Keratinocyte (primary cell): ENCODE measurements at regions not wholly inside any gene's neighbourhood (a gene's known extent, or its start where the extent isn't known, plus 50 kb on each side); places are given as distances from the start of the nearest gene placed in this dataset.

Source experiments
- DNase-seq: peaks from one replicate; pipeline ENCODE4 v3.0.0-alpha.2; 2011; ENCODE audit warnings: low read depth, missing footprints, low spot score
- FAIRE-seq: peaks from 2 replicates; lab custom pipeline; 2011; peaks lifted over from hg19 to GRCh38; lab: Jason Lieb, UNC
- H2AFZ ChIP-seq: 2 replicates; pipeline ENCODE4 v1.6.0; 2012; ENCODE audit warnings: low read length, control low read depth, inconsistent platforms; ENCODE audit not compliant: control insufficient read depth
- H3K27ac ChIP-seq: 2 replicates; pipeline ENCODE4 v1.5.1; 2011; ENCODE audit warnings: low read length; ENCODE audit not compliant: control insufficient read depth, insufficient read depth
- H3K27me3 ChIP-seq: 3 replicates; pipeline ENCODE4 v1.6.0; 2011; ENCODE audit warnings: low read length; ENCODE audit not compliant: control insufficient read depth, insufficient read depth; ENCODE audit errors: extremely low read depth
- H3K36me3 ChIP-seq, 2 experiments: 2 replicates in 1 of 2; 3 replicates in 1 of 2; pipeline ENCODE4 v1.5.1; 2011; ENCODE audit warnings: low read length in 2 of 2, mild to moderate bottlenecking in 1 of 2; ENCODE audit not compliant: control insufficient read depth in 2 of 2, insufficient read depth in 2 of 2; ENCODE audit errors: extremely low read depth in 1 of 2
- H3K4me1 ChIP-seq: 3 replicates; pipeline ENCODE4 v1.5.1; 2011; ENCODE audit warnings: low read length; ENCODE audit not compliant: control insufficient read depth, insufficient read depth; ENCODE audit errors: extremely low read depth
- H3K4me2 ChIP-seq: 3 replicates; pipeline ENCODE4 v1.6.0; 2011; ENCODE audit warnings: low read depth, low read length; ENCODE audit not compliant: control insufficient read depth, insufficient read depth; ENCODE audit errors: extremely low read depth
- H3K4me3 ChIP-seq, 3 experiments: fragments of 200-600 bp in 1 of 3; sonication (generic) in 1 of 3; 2 replicates in 2 of 3; 3 replicates in 1 of 3; pipeline ENCODE4 v1.5.1; 2011 to 2016; ENCODE audit warnings: low read length in 3 of 3, mild to moderate bottlenecking in 3 of 3, control low read depth in 2 of 3, inconsistent platforms in 1 of 3, low read depth in 1 of 3, mixed read lengths in 1 of 3, mixed run types in 1 of 3, moderate library complexity in 1 of 3; ENCODE audit not compliant: control insufficient read depth in 2 of 3, insufficient read depth in 2 of 3; ENCODE audit errors: extremely low read depth in 1 of 3
- H3K79me2 ChIP-seq: 2 replicates; pipeline ENCODE4 v1.6.0; 2012; ENCODE audit warnings: low read length; ENCODE audit not compliant: control insufficient read depth, insufficient read depth
- H3K9ac ChIP-seq: 3 replicates; pipeline ENCODE4 v1.6.0; 2011; ENCODE audit warnings: low read length; ENCODE audit not compliant: control insufficient read depth, insufficient read depth; ENCODE audit errors: extremely low read depth
- H3K9me1 ChIP-seq: 3 replicates; pipeline ENCODE4 v1.6.0; 2011; ENCODE audit warnings: low read length; ENCODE audit not compliant: control insufficient read depth, insufficient read depth; ENCODE audit errors: extremely low read depth
- H3K9me3 ChIP-seq: 2 replicates; pipeline ENCODE4 v1.5.1; 2012; ENCODE audit warnings: low read depth, low read length; ENCODE audit not compliant: control insufficient read depth
- H4K20me1 ChIP-seq: 3 replicates; pipeline ENCODE4 v1.6.0; 2011; ENCODE audit warnings: low read length; ENCODE audit not compliant: control insufficient read depth, insufficient read depth; ENCODE audit errors: extremely low read depth
- CTCF ChIP-seq, 3 experiments: IDR thresholded peaks in 1 of 3; conservative IDR thresholded peaks in 1 of 3; optimal IDR thresholded peaks in 1 of 3; 2 replicates in 2 of 3; 3 replicates in 1 of 3; pipeline versions ENCODE3 to v1.5.1; 2011; ENCODE audit warnings: low read length in 3 of 3, mild to moderate bottlenecking in 3 of 3, moderate library complexity in 2 of 3, control low read depth in 1 of 3, inconsistent platforms in 1 of 3; ENCODE audit not compliant: insufficient read depth in 2 of 3; ENCODE audit errors: extremely low read depth in 1 of 3
- EZH2 ChIP-seq: IDR thresholded peaks from one replicate; pipeline ENCODE4 v1.6.1; 2012; ENCODE audit warnings: inconsistent platforms, mild to moderate bottlenecking, low read length, moderate library complexity
- dilution Hi-C: fragments of 300-500 bp; cut with MboI; formaldehyde crosslinking; loops from one replicate; pipeline ENCODE4 v1.7.0; 2020; ENCODE audit warnings: low sequenced_read_pairs; ENCODE audit not compliant: extremely low pct_ligation_motif_present

GRCh38 chr20:54746796-54747195, 271.4 kb downstream of the DOK5 start:
- Histone ChIP-seq H3K27me3 (no peaks in the 10 kb centered on the region), H3K4me2 (no peak overlapping the region), H3K79me2 (no peaks in the 10 kb centered on the region), H3K4me3 (no peak overlapping the region), H3K9me3 (no peaks in the 10 kb centered on the region), H3K9ac (no peak overlapping the region), H3K27ac (no peak overlapping the region), H3K9me1 (no peaks in the 10 kb centered on the region), H3K4me1 (no peaks in the 10 kb centered on the region), H3K36me3 (no peaks in the 10 kb centered on the region), H4K20me1 (no peaks in the 10 kb centered on the region), H2AFZ (no peak overlapping the region)
- no peak for FAIRE-seq
- dilution Hi-C loops = no loop called here
- TF ChIP-seq EZH2 (no peak), CTCF (optimal IDR thresholded peaks at IDR 0.05 in 1 of 3, IDR thresholded peaks at IDR 0.05 in 1 of 3, conservative IDR thresholded peaks at IDR 0.05 in 1 of 3; ENCODE audit: extremely low read depth in 1 of 3, insufficient read depth in 2 of 3, low read length in 3 of 3) (no peak)
- DNase-seq = no peak

GRCh38 chr20:54745780-54746179, 270.4 kb downstream of the DOK5 start:
- DNase-seq (no peak), FAIRE-seq (no peak)
- Histone ChIP-seq H3K79me2 (no peaks in the 10 kb centered on the region), H3K4me1 (no peaks in the 10 kb centered on the region), H3K27me3 (no peaks in the 10 kb centered on the region), H3K4me3 (no peak overlapping the region), H3K4me2 (no peak overlapping the region), H3K27ac (no peak overlapping the region), H2AFZ (no peak overlapping the region), H3K36me3 (no peaks in the 10 kb centered on the region), H3K9me1 (no peaks in the 10 kb centered on the region), H3K9ac (no peak overlapping the region), H4K20me1 (no peaks in the 10 kb centered on the region), H3K9me3 (no peaks in the 10 kb centered on the region)
- dilution Hi-C loops = no loop called here
- no peak for TF ChIP-seq CTCF (optimal IDR thresholded peaks at IDR 0.05 in 1 of 3, IDR thresholded peaks at IDR 0.05 in 1 of 3, conservative IDR thresholded peaks at IDR 0.05 in 1 of 3; ENCODE audit: extremely low read depth in 1 of 3, insufficient read depth in 2 of 3, low read length in 3 of 3)
- no peak for TF ChIP-seq EZH2
